Hepatocyte (in vitro differentiated cells): ENCODE measurements at regions not wholly inside any gene's neighbourhood (a gene's known extent, or its start where the extent isn't known, plus 50 kb on each side); places are given as distances from the start of the nearest gene placed in this dataset.

Experiments
- DNase-seq: peaks from one replicate; pipeline ENCODE4 v3.0.0-alpha.2; 2016; ENCODE audit warnings: low spot score
- H2AFZ ChIP-seq: fragments of 200-600 bp; sonication (generic); 2 replicates; pipeline ENCODE4 v1.6.0; 2016; ENCODE audit warnings: antibody characterized with exemption, mild to moderate bottlenecking
- H3K27ac ChIP-seq: fragments of 200-600 bp; sonication (generic); 2 replicates; pipeline ENCODE4 v1.5.1; 2016; ENCODE audit warnings: mild to moderate bottlenecking
- H3K27me3 ChIP-seq: fragments of 200-600 bp; sonication (generic); 2 replicates; pipeline ENCODE4 v1.6.1; 2016
- H3K36me3 ChIP-seq: fragments of 200-600 bp; sonication (generic); replicated peaks from 2 replicates; pipeline ENCODE4 v1.5.1; 2016; ENCODE audit warnings: low read depth; ENCODE audit not compliant: insufficient read depth
- H3K4me1 ChIP-seq: fragments of 200-600 bp; sonication (generic); 2 replicates; pipeline ENCODE4 v1.5.1; 2016; ENCODE audit warnings: mild to moderate bottlenecking, moderate library complexity; ENCODE audit not compliant: insufficient read depth
- H3K4me2 ChIP-seq: fragments of 200-600 bp; sonication (generic); 2 replicates; pipeline ENCODE4 v1.6.0; 2016
- H3K4me3 ChIP-seq: fragments of 200-600 bp; sonication (generic); 2 replicates; pipeline ENCODE4 v1.5.1; 2016; ENCODE audit warnings: mild to moderate bottlenecking
- H3K79me2 ChIP-seq: fragments of 200-600 bp; sonication (generic); 2 replicates; pipeline ENCODE4 v1.6.0; 2017; ENCODE audit warnings: mild to moderate bottlenecking
- H3K9me2 ChIP-seq: fragments of 200-600 bp; sonication (generic); replicated peaks from 2 replicates; pipeline ENCODE4 v1.6.0; 2017; ENCODE audit warnings: mild to moderate bottlenecking; ENCODE audit not compliant: insufficient read depth
- H3K9me3 ChIP-seq: fragments of 200-600 bp; sonication (generic); 2 replicates; pipeline ENCODE4 v1.5.1; 2016; ENCODE audit warnings: low read depth, mild to moderate bottlenecking
- H4K20me1 ChIP-seq: fragments of 200-600 bp; sonication (generic); 2 replicates; pipeline ENCODE4 v1.6.0; 2016; ENCODE audit warnings: mild to moderate bottlenecking; ENCODE audit not compliant: insufficient read depth, poor library complexity, severe bottlenecking
- EZH2 ChIP-seq: fragments of 200-600 bp; sonication (generic); IDR thresholded peaks from 2 replicates; pipeline ENCODE4 v1.6.1; 2016; ENCODE audit warnings: antibody characterized with exemption, mild to moderate bottlenecking, borderline replicate concordance
- EZH2phosphoT487 ChIP-seq: fragments of 200-600 bp; sonication (generic); IDR thresholded peaks from one replicate; pipeline ENCODE4 v1.6.1; 2018; ENCODE audit warnings: antibody characterized with exemption, mild to moderate bottlenecking, low read depth, moderate library complexity; ENCODE audit not compliant: unreplicated experiment, severe bottlenecking
- WGBS: methylation state at CpG from one replicate; pipeline ENCODE4 v1.1.6; 2016; ENCODE audit warnings: low lambda C conversion rate; ENCODE audit errors: missing lambda C conversion rate; 5-methylcytosine and 5-hydroxymethylcytosine counted together
- TF ChIP-seq, protein P1 (sequence below): fragments of 200-600 bp; sonication (generic); IDR thresholded peaks from 2 replicates; pipeline ENCODE4 v1.5.1; 2016; ENCODE audit warnings: antibody characterized with exemption, mild to moderate bottlenecking; ENCODE audit not compliant: poor library complexity

DNA sequence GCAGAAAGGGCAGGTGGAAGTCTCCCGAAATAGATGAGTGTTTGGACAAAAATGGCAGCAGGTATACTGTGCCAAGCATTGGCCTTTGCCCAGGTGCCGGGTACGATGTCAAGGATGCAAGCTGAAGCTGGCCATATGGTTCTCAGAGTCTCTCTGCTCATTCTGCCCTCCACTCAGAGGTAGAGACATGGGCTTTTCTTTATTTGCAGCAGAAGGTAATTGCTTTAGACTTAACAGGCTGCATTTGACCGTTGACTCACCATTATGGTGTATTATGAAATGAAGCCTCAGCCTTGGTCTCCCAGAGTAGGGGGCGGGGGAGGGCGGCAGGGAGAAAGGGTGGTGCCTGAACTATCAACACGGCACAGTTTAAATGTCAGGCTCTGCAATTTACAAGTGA is 969.1 kb upstream of the EEF2KMT start:
- Histone ChIP-seq H4K20me1 (no peaks in the 10 kb centered on the region), H3K79me2 (no peaks in the 10 kb centered on the region), H3K36me3 (no peaks in the 10 kb centered on the region), H3K9me3 (no peaks in the 10 kb centered on the region), H2AFZ (no peak overlapping the region), H3K9me2 (no peaks in the 10 kb centered on the region), H3K4me2 (no peak overlapping the region), H3K4me1 (no peaks in the 10 kb centered on the region), H3K27ac (no peak overlapping the region), H3K27me3 (no peaks in the 10 kb centered on the region), H3K4me3 (no peak overlapping the region)
- TF ChIP-seq EZH2phosphoT487: no peak
- no peak for TF ChIP-seq EZH2
- TF ChIP-seq, protein P1, sequence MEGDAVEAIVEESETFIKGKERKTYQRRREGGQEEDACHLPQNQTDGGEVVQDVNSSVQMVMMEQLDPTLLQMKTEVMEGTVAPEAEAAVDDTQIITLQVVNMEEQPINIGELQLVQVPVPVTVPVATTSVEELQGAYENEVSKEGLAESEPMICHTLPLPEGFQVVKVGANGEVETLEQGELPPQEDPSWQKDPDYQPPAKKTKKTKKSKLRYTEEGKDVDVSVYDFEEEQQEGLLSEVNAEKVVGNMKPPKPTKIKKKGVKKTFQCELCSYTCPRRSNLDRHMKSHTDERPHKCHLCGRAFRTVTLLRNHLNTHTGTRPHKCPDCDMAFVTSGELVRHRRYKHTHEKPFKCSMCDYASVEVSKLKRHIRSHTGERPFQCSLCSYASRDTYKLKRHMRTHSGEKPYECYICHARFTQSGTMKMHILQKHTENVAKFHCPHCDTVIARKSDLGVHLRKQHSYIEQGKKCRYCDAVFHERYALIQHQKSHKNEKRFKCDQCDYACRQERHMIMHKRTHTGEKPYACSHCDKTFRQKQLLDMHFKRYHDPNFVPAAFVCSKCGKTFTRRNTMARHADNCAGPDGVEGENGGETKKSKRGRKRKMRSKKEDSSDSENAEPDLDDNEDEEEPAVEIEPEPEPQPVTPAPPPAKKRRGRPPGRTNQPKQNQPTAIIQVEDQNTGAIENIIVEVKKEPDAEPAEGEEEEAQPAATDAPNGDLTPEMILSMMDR: no peak
- WGBS: 64% methylated on average over 7 of the region's 7 CpGs
- no peak for DNase-seq

DNA sequence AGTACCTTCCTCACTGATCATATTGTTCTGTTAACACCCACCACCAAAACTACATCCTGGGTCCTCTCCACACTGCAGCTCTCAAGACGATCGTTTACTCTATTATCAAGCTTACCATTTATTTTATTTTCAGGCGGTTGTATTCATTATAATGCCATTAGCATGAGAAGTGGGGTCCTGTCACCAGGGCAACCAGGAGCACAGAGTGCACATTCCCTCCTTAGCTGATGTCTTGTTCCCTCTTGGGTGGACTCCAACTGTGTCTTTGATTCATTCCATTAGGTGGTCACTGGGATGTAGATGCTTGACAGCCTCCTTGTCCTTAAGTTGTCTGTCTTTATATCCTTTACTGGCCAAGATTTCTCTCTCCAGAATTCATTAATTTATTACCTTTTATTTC is 965.9 kb upstream of the EEF2KMT start:
- 70% methylated on average over 3 of the region's 3 CpGs for WGBS
- DNase-seq: no peak
- no peaks in the 10 kb centered on the region for H3K36me3 ChIP-seq

DNA sequence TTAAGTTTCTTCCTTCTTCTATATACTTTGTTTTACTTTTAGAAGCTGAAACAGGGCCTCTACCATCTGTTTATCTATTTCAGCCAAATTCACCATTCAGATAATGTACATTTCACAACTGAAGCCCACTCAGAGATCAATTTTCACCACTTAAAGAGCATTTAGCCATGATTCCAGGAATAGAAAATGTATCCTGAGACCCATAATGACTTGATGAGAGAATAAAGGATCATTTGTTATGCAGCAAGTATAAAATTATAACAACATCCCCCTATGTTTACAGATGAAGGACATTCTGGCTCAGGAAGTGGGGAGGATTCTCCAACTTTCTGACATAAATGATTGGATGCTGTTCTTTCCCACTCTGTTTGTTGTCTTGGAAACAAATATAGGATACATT is 962.1 kb upstream of the EEF2KMT start:
- H2AFZ ChIP-seq: no peak overlapping the region
- no peaks in the 10 kb centered on the region for H3K9me3 ChIP-seq
- no peak for TF ChIP-seq EZH2phosphoT487
- TF ChIP-seq, protein P1: no peak
- no peak for TF ChIP-seq EZH2
- H3K4me1 ChIP-seq: no peaks in the 10 kb centered on the region
- no peaks in the 10 kb centered on the region for H3K79me2 ChIP-seq
- DNase-seq: no peak
- H3K4me3 ChIP-seq: no peak overlapping the region
- H3K27me3 ChIP-seq: no peaks in the 10 kb centered on the region
- no peak overlapping the region for H3K27ac ChIP-seq
- no peaks in the 10 kb centered on the region for H4K20me1 ChIP-seq
- no peaks in the 10 kb centered on the region for H3K36me3 ChIP-seq
- H3K4me2 ChIP-seq: no peak overlapping the region
- H3K9me2 ChIP-seq: no peaks in the 10 kb centered on the region

More for the DNA sequence above, 965.9 kb upstream of the EEF2KMT start:
- no peaks in the 10 kb centered on the region for H3K79me2 ChIP-seq
- H3K27ac ChIP-seq: no peak overlapping the region
- no peaks in the 10 kb centered on the region for H4K20me1 ChIP-seq
- no peak for TF ChIP-seq EZH2
- TF ChIP-seq EZH2phosphoT487: no peak
- TF ChIP-seq, protein P1: no peak
- H3K27me3 ChIP-seq: no peaks in the 10 kb centered on the region
- no peak overlapping the region for H3K4me2 ChIP-seq
- H3K4me1 ChIP-seq: no peaks in the 10 kb centered on the region
- no peak overlapping the region for H2AFZ ChIP-seq
- H3K4me3 ChIP-seq: no peak overlapping the region
- no peaks in the 10 kb centered on the region for H3K9me3 ChIP-seq
- no peaks in the 10 kb centered on the region for H3K9me2 ChIP-seq

DNA sequence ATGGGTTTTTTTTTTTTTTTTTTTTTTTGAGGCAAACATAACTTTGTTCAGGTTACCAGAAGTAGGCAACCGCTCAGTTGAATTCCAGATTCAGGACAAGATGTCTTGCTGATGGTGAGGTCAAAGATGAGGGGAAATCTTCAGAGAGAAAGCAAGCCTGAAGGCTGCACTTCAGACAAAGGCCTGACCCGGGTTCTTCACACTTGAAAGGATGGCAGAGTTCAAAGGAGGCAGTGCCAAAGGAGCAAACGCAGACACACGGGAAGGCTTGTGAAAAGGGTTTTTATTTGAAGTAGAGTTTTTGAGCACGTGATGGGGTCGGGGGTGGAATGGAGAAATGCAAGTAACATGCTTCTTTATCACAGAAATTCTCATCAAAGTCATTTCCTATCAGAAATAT is 960.2 kb upstream of the EEF2KMT start:
- 67% methylated on average over 6 of the region's 6 CpGs for WGBS
- no peaks in the 10 kb centered on the region for H4K20me1 ChIP-seq
- no peaks in the 10 kb centered on the region for H3K27me3 ChIP-seq
- no peak overlapping the region for H3K4me3 ChIP-seq
- DNase-seq: no peak
- H3K9me3 ChIP-seq: no peaks in the 10 kb centered on the region
- H3K79me2 ChIP-seq: no peaks in the 10 kb centered on the region
- no peak overlapping the region for H3K27ac ChIP-seq
- no peak overlapping the region for H2AFZ ChIP-seq
- no peaks in the 10 kb centered on the region for H3K36me3 ChIP-seq
- TF ChIP-seq EZH2 (no peak), EZH2phosphoT487 (no peak)
- TF ChIP-seq, protein P1: no peak
- H3K4me2 ChIP-seq: no peak overlapping the region
- no peaks in the 10 kb centered on the region for H3K4me1 ChIP-seq
- no peaks in the 10 kb centered on the region for H3K9me2 ChIP-seq
